ENCODE measurements at regions not wholly inside any gene's neighbourhood (a gene's known extent, or its start where the extent isn't known, plus 50 kb on each side); places are given as distances from the start of the nearest gene placed in this dataset.

DNA sequence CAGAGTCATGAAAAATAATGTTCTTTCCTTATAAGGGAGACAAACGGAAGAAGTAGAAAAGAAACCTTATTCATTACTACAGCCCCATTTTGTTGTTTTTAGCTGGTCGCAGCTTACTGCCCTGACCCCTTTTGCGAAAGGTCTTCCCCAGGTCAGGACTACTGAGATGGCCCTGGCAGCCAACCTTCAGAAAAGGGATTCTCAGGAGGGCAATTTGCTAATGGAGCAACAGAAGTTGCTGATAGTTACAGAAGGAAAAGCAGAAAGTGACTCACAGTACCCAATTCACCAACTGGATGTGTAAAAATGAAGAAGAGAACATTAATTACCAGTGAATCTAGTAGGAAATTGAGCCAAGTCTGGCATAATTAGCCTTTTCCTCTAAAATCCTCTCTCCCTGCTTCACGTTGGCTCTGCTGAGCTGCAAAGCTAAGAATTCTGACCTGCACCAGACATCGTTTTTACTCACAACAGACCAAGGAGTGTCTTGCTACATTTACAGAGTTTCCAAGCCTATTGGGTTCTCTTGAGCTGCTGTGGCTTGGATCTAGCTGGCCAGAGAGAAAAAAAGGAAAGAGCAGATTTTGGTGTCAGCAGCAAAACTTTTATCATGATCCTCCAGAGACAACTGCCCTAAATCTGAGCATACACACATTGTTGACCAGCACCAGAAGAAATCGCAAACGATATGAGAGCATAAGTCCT lies 499.9 kb upstream of the FZD8 start:
- TF ChIP-seq, protein P1, sequence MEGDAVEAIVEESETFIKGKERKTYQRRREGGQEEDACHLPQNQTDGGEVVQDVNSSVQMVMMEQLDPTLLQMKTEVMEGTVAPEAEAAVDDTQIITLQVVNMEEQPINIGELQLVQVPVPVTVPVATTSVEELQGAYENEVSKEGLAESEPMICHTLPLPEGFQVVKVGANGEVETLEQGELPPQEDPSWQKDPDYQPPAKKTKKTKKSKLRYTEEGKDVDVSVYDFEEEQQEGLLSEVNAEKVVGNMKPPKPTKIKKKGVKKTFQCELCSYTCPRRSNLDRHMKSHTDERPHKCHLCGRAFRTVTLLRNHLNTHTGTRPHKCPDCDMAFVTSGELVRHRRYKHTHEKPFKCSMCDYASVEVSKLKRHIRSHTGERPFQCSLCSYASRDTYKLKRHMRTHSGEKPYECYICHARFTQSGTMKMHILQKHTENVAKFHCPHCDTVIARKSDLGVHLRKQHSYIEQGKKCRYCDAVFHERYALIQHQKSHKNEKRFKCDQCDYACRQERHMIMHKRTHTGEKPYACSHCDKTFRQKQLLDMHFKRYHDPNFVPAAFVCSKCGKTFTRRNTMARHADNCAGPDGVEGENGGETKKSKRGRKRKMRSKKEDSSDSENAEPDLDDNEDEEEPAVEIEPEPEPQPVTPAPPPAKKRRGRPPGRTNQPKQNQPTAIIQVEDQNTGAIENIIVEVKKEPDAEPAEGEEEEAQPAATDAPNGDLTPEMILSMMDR (IDR thresholded peaks at IDR 0.05; ENCODE audit: borderline replicate concordance, insufficient read depth, low read depth, low read length), result no peak
- no peak overlapping the region for H3K4me3 ChIP-seq (ENCODE audit: low read depth, low read length)

DNA sequence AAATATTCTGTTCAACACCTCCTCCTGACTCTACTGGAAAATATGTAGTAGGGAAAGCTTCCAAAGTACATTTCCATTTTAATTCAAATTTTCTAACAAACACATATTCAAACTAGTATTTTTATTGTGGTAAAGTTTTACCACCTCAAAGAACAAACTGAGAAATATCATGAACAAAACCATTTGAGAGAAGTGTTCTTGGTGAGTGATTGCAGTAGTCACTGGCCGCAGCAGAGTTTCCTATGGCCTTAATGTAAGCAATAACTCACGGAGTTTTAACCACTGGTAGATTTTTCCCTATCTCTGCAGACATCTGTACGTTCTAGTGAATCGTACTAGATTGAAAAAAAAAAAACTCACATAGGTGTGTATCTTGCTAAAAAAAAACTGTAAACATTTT lies 487.0 kb upstream of the FZD8 start:
- TF ChIP-seq, protein P1 (IDR thresholded peaks at IDR 0.05; ENCODE audit: borderline replicate concordance, insufficient read depth, low read depth, low read length), result no peak

DNA sequence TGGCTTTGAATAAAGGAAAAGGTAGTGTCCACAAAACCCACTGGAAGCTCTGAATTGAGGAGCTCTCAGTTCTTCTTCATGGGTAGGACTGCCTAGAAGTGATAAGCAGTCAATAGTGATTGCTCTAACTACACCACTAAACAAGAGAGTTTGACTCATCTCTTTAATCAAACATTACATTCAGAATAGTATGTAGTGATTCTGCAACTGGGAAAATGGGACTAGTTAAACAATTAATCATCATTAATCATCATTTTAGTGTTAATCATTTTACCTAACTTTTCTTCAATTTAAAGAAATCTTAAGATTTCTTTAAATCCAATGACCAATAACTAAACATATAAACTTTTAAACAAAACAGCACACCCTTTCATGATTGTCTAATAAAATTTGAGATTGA lies 484.0 kb upstream of the FZD8 start:
- no peak overlapping the region for H3K4me3 ChIP-seq (ENCODE audit: low read depth, low read length)
- TF ChIP-seq, protein P1 (IDR thresholded peaks at IDR 0.05; ENCODE audit: borderline replicate concordance, insufficient read depth, low read depth, low read length), result no peak

More for the DNA sequence above, 487.0 kb upstream of the FZD8 start:
- no peak overlapping the region for H3K4me3 ChIP-seq (ENCODE audit: low read depth, low read length)

DNA sequence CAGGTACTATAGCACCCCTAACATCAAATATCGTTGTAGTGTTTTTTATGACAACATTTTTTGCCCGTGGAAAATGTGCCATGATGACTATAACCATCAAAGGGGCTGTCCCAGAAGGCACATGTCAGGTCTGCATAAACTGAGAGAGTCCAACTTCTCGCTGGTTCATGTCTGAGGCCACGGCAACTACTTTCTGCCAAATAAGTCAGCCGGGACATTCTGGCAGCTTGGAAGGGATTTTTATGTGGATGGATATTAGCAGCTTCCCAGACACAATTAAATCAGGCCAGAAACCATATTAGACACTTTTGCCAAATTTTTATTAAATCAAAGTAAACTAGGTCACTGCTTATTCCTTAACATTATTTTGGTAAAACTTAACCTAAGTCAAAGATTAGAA lies 477.4 kb upstream of the FZD8 start:
- no peak overlapping the region for H3K4me3 ChIP-seq (ENCODE audit: low read depth, low read length)
- TF ChIP-seq, protein P1 (IDR thresholded peaks at IDR 0.05; ENCODE audit: borderline replicate concordance, insufficient read depth, low read depth, low read length), result no peak

DNA sequence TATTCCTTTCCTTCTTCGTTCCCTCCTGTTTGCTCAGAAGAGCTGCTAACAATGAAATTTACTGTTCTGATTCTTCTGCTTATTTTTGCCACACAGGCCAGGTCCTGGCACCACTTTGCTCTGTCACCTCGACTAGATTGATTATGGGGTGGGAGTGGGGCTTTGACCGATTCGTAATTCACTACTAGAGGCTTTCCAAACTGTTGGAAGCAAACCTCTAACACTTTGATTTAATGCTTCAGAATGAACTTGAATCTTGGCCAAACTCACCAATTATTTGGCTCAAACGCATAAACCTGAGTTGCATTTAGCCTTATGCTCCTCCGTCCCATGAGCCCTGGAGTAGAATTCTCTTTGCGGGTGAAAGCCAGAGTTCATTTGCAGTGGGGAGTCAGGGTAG lies 476.2 kb upstream of the FZD8 start:
- no peak overlapping the region for H3K4me3 ChIP-seq (ENCODE audit: low read depth, low read length)
- TF ChIP-seq, protein P1 (IDR thresholded peaks at IDR 0.05; ENCODE audit: borderline replicate concordance, insufficient read depth, low read depth, low read length), result no peak

DNA sequence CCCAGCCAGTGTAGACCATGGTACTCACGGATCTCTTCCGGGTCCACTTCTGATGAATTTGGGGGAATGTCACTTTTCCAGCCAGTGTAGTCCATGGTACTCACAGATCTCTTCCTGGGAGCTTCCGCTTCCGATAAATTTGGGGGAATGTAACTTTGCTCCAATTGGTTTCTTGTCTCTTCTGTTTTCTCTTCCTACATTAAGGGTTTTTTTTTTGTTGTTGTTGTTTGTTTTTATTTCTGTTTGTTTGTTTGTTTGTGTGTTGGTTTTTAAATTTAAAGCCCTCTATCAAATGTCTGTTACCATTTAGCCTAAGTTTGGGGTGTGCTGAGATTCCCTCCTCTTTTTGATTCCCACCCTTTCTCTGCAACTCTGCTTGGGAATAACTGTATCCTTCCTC lies 475.8 kb upstream of the FZD8 start:
- TF ChIP-seq, protein P1 (IDR thresholded peaks at IDR 0.05; ENCODE audit: borderline replicate concordance, insufficient read depth, low read depth, low read length), result no peak

DNA sequence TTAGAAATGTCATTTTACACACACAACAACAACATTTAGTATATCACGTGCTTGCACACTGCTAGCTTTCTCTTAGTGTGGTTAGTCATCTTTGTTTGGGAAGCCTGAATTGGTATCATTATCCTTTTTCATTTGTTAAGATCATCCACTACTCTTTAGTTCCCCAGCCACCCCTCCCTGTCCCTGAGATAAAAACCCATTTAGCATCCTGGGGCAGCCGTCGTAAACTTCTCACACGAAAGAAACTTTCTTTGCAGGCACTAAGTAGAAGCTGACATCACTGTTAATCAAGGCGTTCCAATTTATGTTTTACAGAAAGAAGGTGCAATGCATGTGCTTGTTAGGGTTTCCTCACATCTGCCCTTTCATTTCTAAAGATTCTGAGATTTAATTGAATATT lies 475.1 kb upstream of the FZD8 start:
- H3K4me3 ChIP-seq (ENCODE audit: low read depth, low read length), result no peak overlapping the region
- TF ChIP-seq, protein P1 (IDR thresholded peaks at IDR 0.05; ENCODE audit: borderline replicate concordance, insufficient read depth, low read depth, low read length), result no peak

More for the DNA sequence above, 475.8 kb upstream of the FZD8 start:
- H3K4me3 ChIP-seq (ENCODE audit: low read depth, low read length), result no peak overlapping the region

All from GM12875 (cell line).